Type B pancreatic cell (in vitro differentiated cells): ENCODE measurements at regions not wholly inside any gene's neighbourhood (a gene's known extent, or its start where the extent isn't known, plus 50 kb on each side); places are given as distances from the start of the nearest gene placed in this dataset.

Experiments
- DNase-seq: peaks from one replicate; pipeline ENCODE4 v3.0.0; 2021; ENCODE audit warnings: mixed read lengths; ENCODE audit not compliant: unreplicated experiment; ENCODE audit errors: extremely low spot score
- H3K27ac Mint-ChIP-seq: 2 replicates; pipeline ENCODE4 v1.8.0; 2021; ENCODE audit warnings: mild to moderate bottlenecking, mixed read lengths
- H3K27me3 Mint-ChIP-seq: 2 replicates; pipeline ENCODE4 v1.8.0; 2021; ENCODE audit warnings: mixed read lengths
- H3K36me3 Mint-ChIP-seq: 2 replicates; pipeline ENCODE4 v1.8.0; 2021; ENCODE audit warnings: mixed read lengths
- H3K4me1 Mint-ChIP-seq: one replicate; pipeline ENCODE4 v1.8.0; 2021; ENCODE audit warnings: mixed read lengths; ENCODE audit not compliant: unreplicated experiment
- H3K4me3 Mint-ChIP-seq: 2 replicates; pipeline ENCODE4 v1.8.0; 2021; ENCODE audit warnings: mild to moderate bottlenecking, mixed read lengths
- H3K9me3 Mint-ChIP-seq: 2 replicates; pipeline ENCODE4 v1.8.0; 2021; ENCODE audit warnings: mixed read lengths
- CTCF ChIP-seq: fragments of 200-600 bp; sonication (generic); conservative IDR thresholded peaks from 2 replicates; pipeline ENCODE4 v1.5.0; 2021; ENCODE audit warnings: antibody characterized with exemption, mild to moderate bottlenecking

GRCh38 chr6:9467741-9468140 is 947.1 kb downstream of the TFAP2A start:
- Mint-ChIP-seq H3K4me3 (no peak overlapping the region), H3K27ac (no peak overlapping the region), H3K36me3 (no peaks in the 10 kb centered on the region), H3K27me3 (peaks cover 5% of the 10 kb centered on the region), H3K9me3 (no peaks in the 10 kb centered on the region), H3K4me1 (no peaks in the 10 kb centered on the region)
- no peak for DNase-seq
- TF ChIP-seq CTCF = no peak

- no peak overlapping the region for H3K27ac Mint-ChIP-seq
- no peaks in the 10 kb centered on the region for H3K9me3 Mint-ChIP-seq
- no peak overlapping the region for H3K4me3 Mint-ChIP-seq
- no peaks in the 10 kb centered on the region for H3K27me3 Mint-ChIP-seq
- no peak for DNase-seq
- no peaks in the 10 kb centered on the region for H3K4me1 Mint-ChIP-seq
- H3K36me3 Mint-ChIP-seq = no peaks in the 10 kb centered on the region
- no peak for TF ChIP-seq CTCF
Observed at GRCh38 chr6:9464583-9464982, 950.3 kb downstream of the TFAP2A start.

- Mint-ChIP-seq H3K36me3 (no peaks in the 10 kb centered on the region), H3K4me1 (no peaks in the 10 kb centered on the region), H3K27me3 (no peaks in the 10 kb centered on the region), H3K9me3 (no peaks in the 10 kb centered on the region), H3K27ac (no peak overlapping the region), H3K4me3 (no peak overlapping the region)
- no peak for TF ChIP-seq CTCF
- DNase-seq = no peak
Observed at GRCh38 chr6:9463311-9463710, 951.6 kb downstream of the TFAP2A start.

GRCh38 chr6:9461188-9461587 is 953.7 kb downstream of the TFAP2A start:
- Mint-ChIP-seq H3K36me3 (no peaks in the 10 kb centered on the region), H3K4me1 (peaks cover 6% of the 10 kb centered on the region), H3K4me3 (no peak overlapping the region), H3K9me3 (no peaks in the 10 kb centered on the region), H3K27me3 (no peaks in the 10 kb centered on the region), H3K27ac (no peak overlapping the region)
- DNase-seq = no peak
- no peak for TF ChIP-seq CTCF

- DNase-seq = no peak
- peaks cover 12% of the 10 kb centered on the region for H3K4me1 Mint-ChIP-seq
- H3K36me3 Mint-ChIP-seq = no peaks in the 10 kb centered on the region
- no peaks in the 10 kb centered on the region for H3K9me3 Mint-ChIP-seq
- H3K4me3 Mint-ChIP-seq = no peak overlapping the region
- no peak for TF ChIP-seq CTCF
- H3K27me3 Mint-ChIP-seq = no peaks in the 10 kb centered on the region
- no peak overlapping the region for H3K27ac Mint-ChIP-seq
Observed at GRCh38 chr6:9458424-9458823, 956.5 kb downstream of the TFAP2A start.
